ENCODE measurements at regions not wholly inside any gene's neighbourhood (a gene's known extent, or its start where the extent isn't known, plus 50 kb on each side); places are given as distances from the start of the nearest gene placed in this dataset.

DNA sequence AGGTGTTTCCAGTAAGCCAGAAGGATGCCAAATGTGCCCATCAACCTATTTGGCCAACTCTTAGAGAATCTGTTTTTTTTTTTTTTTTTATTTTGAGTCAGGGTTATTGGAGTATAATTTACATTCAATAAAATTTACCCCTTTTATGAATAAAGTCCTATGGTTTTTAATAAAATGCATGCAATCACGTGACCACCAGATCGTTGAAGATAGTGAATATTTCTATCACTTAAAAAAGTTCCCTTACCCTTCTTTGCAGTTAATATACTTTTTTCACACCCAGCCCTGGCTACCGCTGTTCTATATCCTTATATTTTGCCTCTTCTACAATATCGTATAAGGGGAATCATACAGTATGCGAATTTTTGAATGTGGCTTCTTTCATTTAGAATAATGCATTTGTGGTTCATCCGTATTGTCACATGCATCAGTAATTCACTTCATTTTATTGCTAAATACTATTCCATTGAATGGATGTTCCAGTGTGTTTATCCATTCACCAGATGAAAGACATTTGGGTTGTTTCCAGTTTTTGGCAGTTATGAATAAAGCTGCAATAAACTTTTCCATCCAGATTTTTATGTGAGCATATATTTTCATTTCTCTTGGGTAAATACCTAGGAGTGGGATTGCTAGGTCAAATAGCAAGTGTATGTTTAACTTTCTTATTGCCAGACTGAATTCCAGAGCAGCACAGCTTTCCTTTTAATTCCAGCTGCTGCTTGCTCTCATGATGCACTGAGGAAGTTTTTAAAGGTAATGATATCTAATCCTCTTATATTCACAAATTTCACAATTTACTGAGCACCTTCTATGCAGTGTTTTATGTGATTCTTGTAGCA is 156.3 kb upstream of the NT5C1B start:
- no peak for ATAC-seq
- Histone ChIP-seq H3K27ac (no peak overlapping the region), H3K9me3 (no peaks in the 10 kb centered on the region), H3K4me3 (no peak overlapping the region), H3K36me3 (no peaks in the 10 kb centered on the region), H3K27me3 (no peaks in the 10 kb centered on the region), H3K4me1 (no peaks in the 10 kb centered on the region)
- no peak for DNase-seq
- WGBS (ENCODE audit: insufficient coverage, low coverage, low lambda C conversion rate, missing lambda C conversion rate): 81% methylated on average over 6 of the region's 6 CpGs
- no peak for TF ChIP-seq POLR2A (IDR thresholded peaks at IDR 0.05)
- TF ChIP-seq, protein P1, sequence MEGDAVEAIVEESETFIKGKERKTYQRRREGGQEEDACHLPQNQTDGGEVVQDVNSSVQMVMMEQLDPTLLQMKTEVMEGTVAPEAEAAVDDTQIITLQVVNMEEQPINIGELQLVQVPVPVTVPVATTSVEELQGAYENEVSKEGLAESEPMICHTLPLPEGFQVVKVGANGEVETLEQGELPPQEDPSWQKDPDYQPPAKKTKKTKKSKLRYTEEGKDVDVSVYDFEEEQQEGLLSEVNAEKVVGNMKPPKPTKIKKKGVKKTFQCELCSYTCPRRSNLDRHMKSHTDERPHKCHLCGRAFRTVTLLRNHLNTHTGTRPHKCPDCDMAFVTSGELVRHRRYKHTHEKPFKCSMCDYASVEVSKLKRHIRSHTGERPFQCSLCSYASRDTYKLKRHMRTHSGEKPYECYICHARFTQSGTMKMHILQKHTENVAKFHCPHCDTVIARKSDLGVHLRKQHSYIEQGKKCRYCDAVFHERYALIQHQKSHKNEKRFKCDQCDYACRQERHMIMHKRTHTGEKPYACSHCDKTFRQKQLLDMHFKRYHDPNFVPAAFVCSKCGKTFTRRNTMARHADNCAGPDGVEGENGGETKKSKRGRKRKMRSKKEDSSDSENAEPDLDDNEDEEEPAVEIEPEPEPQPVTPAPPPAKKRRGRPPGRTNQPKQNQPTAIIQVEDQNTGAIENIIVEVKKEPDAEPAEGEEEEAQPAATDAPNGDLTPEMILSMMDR (IDR thresholded peaks at IDR 0.05): no peak
- intact Hi-C loops (cut with DNase I): loop anchor here in 1 of 2 donors (10.0 kb wide), 1 partner anchor 619 kb away; no protein-coding TSS in a partner anchor

GRCh38 chr2:18741895-18742732 is 152.7 kb upstream of the NT5C1B start:
- Histone ChIP-seq H3K9me3 (no peaks in the 10 kb centered on the region), H3K27ac (no peak overlapping the region)
- no peak for ATAC-seq

DNA sequence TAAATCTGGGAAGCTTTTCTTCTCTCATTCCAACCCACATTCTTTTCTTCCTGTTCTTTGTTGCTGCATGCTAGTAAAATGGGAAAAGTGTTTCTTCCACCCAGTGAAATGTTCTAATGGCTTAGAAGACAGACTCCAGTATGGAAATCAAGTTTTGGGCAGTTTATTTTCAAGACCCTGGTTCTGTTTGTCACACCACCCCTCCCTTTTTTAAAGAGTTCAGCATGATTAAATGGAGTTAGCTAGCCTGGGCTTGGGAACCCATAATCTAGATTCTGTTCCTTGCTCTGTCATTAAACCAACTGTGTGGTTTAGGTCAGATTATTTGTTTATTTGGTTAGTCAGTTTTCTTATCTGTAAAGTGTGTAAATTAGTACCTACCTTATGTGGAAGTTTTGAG is 151.8 kb upstream of the NT5C1B start:
- no peaks in the 10 kb centered on the region for H3K27me3 ChIP-seq
- H3K9me3 ChIP-seq: no peaks in the 10 kb centered on the region
- ATAC-seq (no peak), DNase-seq (no peak)
- intact Hi-C loops (cut with DNase I): loop anchor here in 1 of 2 donors (10.0 kb wide), 1 partner anchor 624 kb away; no protein-coding TSS in a partner anchor
- no peaks in the 10 kb centered on the region for H3K4me1 ChIP-seq
- no peak overlapping the region for H3K4me3 ChIP-seq
- H3K27ac ChIP-seq: no peak overlapping the region
- no peaks in the 10 kb centered on the region for H3K36me3 ChIP-seq
- no peak for TF ChIP-seq POLR2A (IDR thresholded peaks at IDR 0.05)
- TF ChIP-seq, protein P1 (IDR thresholded peaks at IDR 0.05): no peak

More at GRCh38 chr2:18741895-18742732, 152.7 kb upstream of the NT5C1B start:
- Histone ChIP-seq H3K4me1 (no peaks in the 10 kb centered on the region), H3K36me3 (no peaks in the 10 kb centered on the region), H3K4me3 (no peak overlapping the region), H3K27me3 (no peaks in the 10 kb centered on the region)
- intact Hi-C loops (cut with DNase I): loop anchor here in 1 of 2 donors (10.0 kb wide), 1 partner anchor 623 kb away; no protein-coding TSS in a partner anchor
- DNase-seq: no peak
- TF ChIP-seq, protein P1 (IDR thresholded peaks at IDR 0.05): no peak
- no peak for TF ChIP-seq POLR2A (IDR thresholded peaks at IDR 0.05)
- 79% methylated on average over 7 of the region's 12 CpGs for WGBS (ENCODE audit: insufficient coverage, low coverage, low lambda C conversion rate, missing lambda C conversion rate)

GRCh38 chr2:18740474-18740881 is 151.1 kb upstream of the NT5C1B start:
- no peaks in the 10 kb centered on the region for H3K36me3 ChIP-seq
- no peaks in the 10 kb centered on the region for H3K4me1 ChIP-seq
- H3K4me3 ChIP-seq: no peak overlapping the region
- no peak overlapping the region for H3K27ac ChIP-seq
- TF ChIP-seq, protein P1 (IDR thresholded peaks at IDR 0.05): no peak
- TF ChIP-seq POLR2A (IDR thresholded peaks at IDR 0.05): no peak
- 95% methylated on average over 2 of the region's 7 CpGs for WGBS (ENCODE audit: insufficient coverage, low coverage, low lambda C conversion rate, missing lambda C conversion rate)
- H3K27me3 ChIP-seq: no peaks in the 10 kb centered on the region
- intact Hi-C loops (cut with DNase I): loop anchor here in 1 of 2 donors (10.0 kb wide), 1 partner anchor 624 kb away; no protein-coding TSS in a partner anchor
- ATAC-seq: no peak
- no peaks in the 10 kb centered on the region for H3K9me3 ChIP-seq
- DNase-seq: no peak
